ENCODE measurements at regions not wholly inside any gene's neighbourhood (a gene's known extent, or its start where the extent isn't known, plus 50 kb on each side); places are given as distances from the start of the nearest gene placed in this dataset.

GRCh38 chr9:88691811-88692210 lies 156.8 kb downstream of the NXNL2 start:
- no peak for TF ChIP-seq EP300 (IDR thresholded peaks at IDR 0.05; ENCODE audit: borderline replicate concordance)
- no peak for TF ChIP-seq EGR1 (IDR thresholded peaks at IDR 0.05)
- TF ChIP-seq YY1 (IDR thresholded peaks at IDR 0.05; ENCODE audit: low read depth): no peak
- TF ChIP-seq USF1 (IDR thresholded peaks at IDR 0.05): no peak
- TF ChIP-seq MAX (IDR thresholded peaks at IDR 0.05): no peak
- TF ChIP-seq FOXM1 (IDR thresholded peaks at IDR 0.05; ENCODE audit: borderline replicate concordance, low read depth): no peak
- no peak for TF ChIP-seq REST (IDR thresholded peaks at IDR 0.05; ENCODE audit: low read depth)
- TF ChIP-seq TCF12 (IDR thresholded peaks at IDR 0.05; ENCODE audit: low read depth): no peak
- TF ChIP-seq TAF1 (IDR thresholded peaks at IDR 0.05; ENCODE audit: low read depth): no peak
- TF ChIP-seq RAD21 (IDR thresholded peaks at IDR 0.05; ENCODE audit: low read depth): no peak
- TF ChIP-seq ZBTB7A (IDR thresholded peaks at IDR 0.05; ENCODE audit: low read depth): no peak
- TF ChIP-seq CEBPB (IDR thresholded peaks at IDR 0.05): no peak
- TF ChIP-seq CREB1 (IDR thresholded peaks at IDR 0.05; ENCODE audit: low read depth): no peak
